NB4 (cell line): ENCODE measurements at regions not wholly inside any gene's neighbourhood (a gene's known extent, or its start where the extent isn't known, plus 50 kb on each side); places are given as distances from the start of the nearest gene placed in this dataset.

ENCODE experiments used
- POLR2A ChIP-seq: IDR thresholded peaks from 2 replicates; pipeline ENCODE4 v1.6.1; 2011; ENCODE audit warnings: mild to moderate bottlenecking; ENCODE audit not compliant: insufficient read length; ENCODE audit errors: extremely low read depth
- TF ChIP-seq, protein P1 (sequence below): IDR thresholded peaks from one replicate; pipeline ENCODE4 v1.5.1; 2012; ENCODE audit warnings: low read depth, low read length

DNA sequence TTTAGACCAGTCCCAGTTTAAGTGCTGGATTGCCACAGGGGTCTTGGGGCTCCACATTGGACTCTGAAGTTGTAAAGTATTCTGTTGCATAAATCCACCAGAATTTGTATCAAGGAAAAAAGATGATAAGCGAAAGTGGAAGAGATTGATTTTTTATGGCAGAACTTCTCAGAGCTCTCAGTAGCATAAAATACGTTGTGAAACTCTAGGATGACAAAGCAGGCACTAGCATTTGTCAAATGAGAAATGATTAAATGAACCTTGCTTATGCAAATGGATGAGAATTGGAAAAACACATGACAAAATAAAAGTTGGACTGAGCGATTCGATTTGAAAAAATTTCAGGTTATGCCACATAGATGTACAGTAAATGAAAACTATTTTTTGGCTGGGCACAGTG lies 253.8 kb upstream of the RAB4A start:
- TF ChIP-seq, protein P1, sequence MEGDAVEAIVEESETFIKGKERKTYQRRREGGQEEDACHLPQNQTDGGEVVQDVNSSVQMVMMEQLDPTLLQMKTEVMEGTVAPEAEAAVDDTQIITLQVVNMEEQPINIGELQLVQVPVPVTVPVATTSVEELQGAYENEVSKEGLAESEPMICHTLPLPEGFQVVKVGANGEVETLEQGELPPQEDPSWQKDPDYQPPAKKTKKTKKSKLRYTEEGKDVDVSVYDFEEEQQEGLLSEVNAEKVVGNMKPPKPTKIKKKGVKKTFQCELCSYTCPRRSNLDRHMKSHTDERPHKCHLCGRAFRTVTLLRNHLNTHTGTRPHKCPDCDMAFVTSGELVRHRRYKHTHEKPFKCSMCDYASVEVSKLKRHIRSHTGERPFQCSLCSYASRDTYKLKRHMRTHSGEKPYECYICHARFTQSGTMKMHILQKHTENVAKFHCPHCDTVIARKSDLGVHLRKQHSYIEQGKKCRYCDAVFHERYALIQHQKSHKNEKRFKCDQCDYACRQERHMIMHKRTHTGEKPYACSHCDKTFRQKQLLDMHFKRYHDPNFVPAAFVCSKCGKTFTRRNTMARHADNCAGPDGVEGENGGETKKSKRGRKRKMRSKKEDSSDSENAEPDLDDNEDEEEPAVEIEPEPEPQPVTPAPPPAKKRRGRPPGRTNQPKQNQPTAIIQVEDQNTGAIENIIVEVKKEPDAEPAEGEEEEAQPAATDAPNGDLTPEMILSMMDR, result no peak
- no peak for TF ChIP-seq POLR2A
